ENCODE measurements at regions not wholly inside any gene's neighbourhood (a gene's known extent, or its start where the extent isn't known, plus 50 kb on each side); places are given as distances from the start of the nearest gene placed in this dataset.

DNA sequence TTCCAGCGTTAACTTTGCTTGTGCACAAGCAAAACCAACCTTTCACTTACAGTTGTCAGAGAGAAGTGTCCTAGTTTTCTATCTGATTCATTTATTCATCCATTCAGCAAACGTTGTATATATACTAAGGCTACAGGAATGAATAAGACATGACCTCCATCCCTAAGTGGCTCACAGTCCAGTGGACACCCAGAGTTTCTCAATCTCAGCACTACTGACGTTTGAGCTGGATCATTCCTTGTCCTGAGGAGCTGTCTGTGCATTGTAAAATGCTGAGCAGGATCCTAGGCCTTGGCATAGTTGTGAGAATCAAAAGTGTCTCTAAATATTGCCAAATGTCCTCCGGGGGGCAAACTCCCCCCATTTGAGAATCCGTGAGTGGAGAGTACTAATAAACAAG is 166.7 kb upstream of the PRKCQ start (continued):
- TF ChIP-seq ZNF277 (CRISPR knock-in tag; IDR thresholded peaks at IDR 0.05; ENCODE audit: borderline replicate concordance) (no peak), CBX3 (IDR thresholded peaks at IDR 0.05; ENCODE audit: borderline replicate concordance in 1 of 2, low read length in 2 of 2) (no peak), SIN3A (IDR thresholded peaks at IDR 0.05; ENCODE audit: borderline replicate concordance in 2 of 2, control insufficient read depth in 1 of 2, low read depth in 2 of 2, low read length in 2 of 2) (no peak), ILK (tag; IDR thresholded peaks at IDR 0.05; ENCODE audit: borderline replicate concordance, low read depth) (no peak), ZNF280B (CRISPR knock-in tag; IDR thresholded peaks at IDR 0.05) (no peak), ZEB2 (IDR thresholded peaks at IDR 0.05) (no peak), PYGO2 (tag; IDR thresholded peaks at IDR 0.05) (no peak)

DNA sequence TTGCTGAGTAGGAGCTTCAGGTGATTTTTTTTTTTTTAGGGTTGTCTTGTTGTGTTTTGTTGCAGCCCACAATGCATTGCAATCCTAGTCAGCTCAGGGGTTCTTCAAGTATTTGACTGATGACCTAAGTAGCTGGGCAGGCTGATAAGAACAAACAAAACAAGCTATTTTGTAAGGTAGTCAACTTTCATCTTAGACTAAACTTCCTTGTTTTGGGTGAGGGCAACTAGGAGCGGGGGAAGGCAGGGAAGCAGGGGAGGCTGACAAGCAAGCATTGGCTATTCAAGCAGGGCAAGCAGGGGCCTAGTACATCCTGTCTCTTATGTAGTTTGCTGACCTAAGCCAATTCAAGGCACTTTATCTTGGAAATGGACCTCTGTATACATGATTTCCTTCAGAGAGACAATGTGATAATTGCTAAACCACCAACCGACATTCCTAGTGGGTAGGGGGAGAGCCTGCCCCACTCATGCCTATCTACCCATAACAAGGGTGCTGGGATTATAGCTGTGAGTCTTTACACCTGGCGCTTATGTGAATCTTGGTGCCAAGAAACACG is 163.3 kb upstream of the PRKCQ start:
- H3K9me1 ChIP-seq (ENCODE audit: control insufficient read depth, insufficient read depth, low read length), result no peaks in the 10 kb centered on the region
- FAIRE-seq (no peak), DNase-seq (ENCODE audit: extremely low read depth in 1 of 4, low spot score in 3 of 4) (no peak), ATAC-seq (no peak)
- BruUV-seq (replicated peaks), result no TSS peak
- no peak overlapping the region for H3K4me2 ChIP-seq (ENCODE audit: insufficient read depth, low read length)
- no peak overlapping the region for H3K27ac ChIP-seq (ENCODE audit: extremely low read depth, low read depth, low read length)
- in situ Hi-C loops (cut with MboI), result no loop called here
- WGBS (ENCODE audit: insufficient coverage, low coverage, missing lambda C conversion rate), result 3% methylated on average over 4 of the region's 4 CpGs
- peaks cover 15 to 17% of the 10 kb centered on the region in 2 experiments for H3K27me3 ChIP-seq (ENCODE audit: control insufficient read depth in 2 of 2, insufficient read depth in 2 of 2, low read length in 2 of 2)
- no peak overlapping the region for H3K9ac ChIP-seq (ENCODE audit: insufficient read depth in 1 of 2, low read depth in 2 of 2, low read length in 2 of 2)
- intact Hi-C loops (cut with micrococcal nuclease), result no loop called here
- ChIA-PET POLR2A (interaction anchor here (1.2 kb wide), 1 partner anchor 17 kb away, joined by 5 read pairs; no protein-coding TSS in a partner anchor), CTCF (ENCODE audit: low intra/inter-chr PET ratio) (no interaction called here)
- H2AFZ ChIP-seq (ENCODE audit: low read depth, low read length), result no peak overlapping the region
- H3K4me1 ChIP-seq (replicated peaks in 1 of 2; ENCODE audit: control insufficient read depth in 2 of 2, insufficient read depth in 2 of 2, low read length in 2 of 2), result no peaks in the 10 kb centered on the region
- no peaks in the 10 kb centered on the region for H4K20me1 ChIP-seq (replicated peaks; ENCODE audit: control insufficient read depth, insufficient read depth, low read length)
- H3K79me2 ChIP-seq (ENCODE audit: control insufficient read depth, insufficient read depth, low read length), result no peaks in the 10 kb centered on the region
- no peaks in the 10 kb centered on the region for H3K36me3 ChIP-seq (ENCODE audit: control insufficient read depth, insufficient read depth, low read length)
- H3K9me3 ChIP-seq (replicated peaks; ENCODE audit: control insufficient read depth, insufficient read depth, low read depth, low read length), result no peaks in the 10 kb centered on the region
- H3K4me3 ChIP-seq, result no peak overlapping the region
- TF ChIP-seq KLF10 (CRISPR knock-in tag; IDR thresholded peaks at IDR 0.05), result no peak
- TF ChIP-seq BCLAF1 (IDR thresholded peaks at IDR 0.05; ENCODE audit: borderline replicate concordance in 1 of 2, control insufficient read depth in 1 of 2, low read depth in 2 of 2, low read length in 1 of 2), result no peak
- no peak for TF ChIP-seq BMI1 (IDR thresholded peaks at IDR 0.05; ENCODE audit: low read length)
- no peak for TF ChIP-seq IFI16 (CRISPR knock-in tag; IDR thresholded peaks at IDR 0.05)
- TF ChIP-seq SRSF1 (IDR thresholded peaks at IDR 0.05; ENCODE audit: low read depth, low read length), result no peak
- no peak for TF ChIP-seq ZBTB7A (IDR thresholded peaks at IDR 0.05; ENCODE audit: borderline replicate concordance, control insufficient read depth, low read depth, low read length)
